ENCODE measurements at regions not wholly inside any gene's neighbourhood (a gene's known extent, or its start where the extent isn't known, plus 50 kb on each side); places are given as distances from the start of the nearest gene placed in this dataset.

DNA sequence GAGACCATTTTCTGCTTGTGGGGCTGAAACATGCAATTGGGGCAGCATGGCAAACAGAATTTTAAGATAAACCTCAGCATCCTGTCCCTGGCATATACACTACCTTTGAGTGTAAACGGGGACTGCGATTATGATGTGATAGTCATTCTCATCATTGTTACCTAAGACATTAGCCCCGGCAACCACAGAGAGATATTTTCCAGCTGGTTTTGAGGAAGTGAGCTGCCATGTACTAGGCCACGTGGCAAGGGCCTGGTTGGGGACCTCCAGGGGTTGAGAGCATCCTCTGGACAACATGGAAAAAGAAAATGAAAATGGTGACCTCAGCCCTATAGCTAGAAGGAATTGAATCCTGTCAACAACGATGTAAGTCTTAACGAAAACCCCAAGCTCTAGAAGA lies 623.6 kb upstream of the CDH18 start:
- no peak for DNase-seq

- no peak for DNase-seq
Measured at GRCh38 chr5:20610681-20611080, 622.7 kb upstream of the CDH18 start.

DNA sequence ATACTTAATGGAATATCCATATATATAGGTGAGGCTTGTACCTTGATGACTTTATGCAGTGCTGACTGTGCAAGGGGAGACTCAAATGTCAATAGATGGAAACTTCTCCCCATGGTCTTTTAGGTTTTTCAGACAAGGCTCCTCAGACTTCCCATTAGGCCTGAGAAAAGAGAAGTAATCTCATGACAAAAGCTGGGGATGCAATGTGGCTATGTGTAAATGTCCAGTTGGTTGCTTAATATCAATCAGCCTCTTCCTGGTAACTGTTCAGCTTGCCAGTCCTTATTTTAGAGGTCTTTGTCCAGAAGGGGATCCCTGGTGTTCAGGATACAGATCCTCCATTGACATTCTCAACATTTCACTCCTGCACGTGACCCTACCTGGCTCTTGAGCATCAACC lies 621.1 kb upstream of the CDH18 start:
- DNase-seq = no peak

GRCh38 chr5:20608567-20608966 lies 620.6 kb upstream of the CDH18 start:
- DNase-seq = no peak

- no peak for DNase-seq
Measured at GRCh38 chr5:20605732-20606525, 617.9 kb upstream of the CDH18 start.

- DNase-seq = no peak
Measured at GRCh38 chr5:20604992-20605391, 617.0 kb upstream of the CDH18 start.

GRCh38 chr5:20601678-20602100 lies 613.7 kb upstream of the CDH18 start:
- no peak for DNase-seq

GRCh38 chr5:20590356-20590755 lies 602.4 kb upstream of the CDH18 start:
- DNase-seq = no peak

GRCh38 chr5:20575571-20575970 lies 587.6 kb upstream of the CDH18 start:
- no peak for DNase-seq

GRCh38 chr5:20574576-20574975 lies 586.6 kb upstream of the CDH18 start:
- no peak for DNase-seq

DNA sequence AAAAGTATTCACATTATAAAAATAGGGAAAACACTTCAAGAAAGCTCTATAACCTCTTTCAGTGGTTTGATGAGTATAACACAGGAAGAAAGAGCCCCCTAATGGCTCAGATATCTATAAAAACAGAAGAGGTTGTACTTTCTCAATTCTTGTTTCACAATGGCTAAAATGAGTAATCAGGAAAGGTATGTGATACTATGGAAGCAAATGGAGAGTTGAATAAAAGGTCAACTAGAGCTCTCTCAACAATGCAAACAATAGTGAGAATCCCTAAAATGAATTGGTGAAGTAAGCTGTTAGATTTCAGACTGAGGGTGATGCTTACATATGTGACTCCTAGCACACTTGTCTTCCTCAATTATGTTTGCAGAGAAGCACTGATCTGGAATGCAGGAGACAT lies 584.6 kb upstream of the CDH18 start:
- no peak for DNase-seq

DNA sequence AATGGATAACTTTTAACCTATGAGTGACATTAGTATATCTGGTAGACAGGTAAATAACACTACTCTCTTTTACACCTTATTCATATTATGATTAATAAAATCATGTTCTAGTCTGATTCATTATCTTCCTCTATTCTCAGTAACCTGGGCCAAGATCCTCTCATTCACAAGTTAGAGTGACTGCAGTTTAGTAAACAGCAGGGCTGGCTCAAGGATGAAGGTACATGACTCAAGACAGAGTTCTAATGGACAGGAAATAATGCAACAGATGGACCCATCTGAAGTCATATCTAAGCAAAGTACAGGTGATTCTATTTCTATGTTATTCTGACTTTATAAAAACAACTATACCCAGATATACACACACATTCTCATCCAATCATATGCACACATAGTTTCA lies 582.5 kb upstream of the CDH18 start:
- no peak for DNase-seq

GRCh38 chr5:20562544-20562943 lies 574.5 kb upstream of the CDH18 start:
- DNase-seq = no peak

- DNase-seq = no peak
Measured at GRCh38 chr5:20559845-20560244, 571.8 kb upstream of the CDH18 start.

GRCh38 chr5:20556115-20556763 lies 568.2 kb upstream of the CDH18 start:
- DNase-seq = no peak

GRCh38 chr5:20555034-20555433 lies 567.0 kb upstream of the CDH18 start:
- no peak for DNase-seq

GRCh38 chr5:20554001-20554400 lies 566.0 kb upstream of the CDH18 start:
- DNase-seq = no peak

DNA sequence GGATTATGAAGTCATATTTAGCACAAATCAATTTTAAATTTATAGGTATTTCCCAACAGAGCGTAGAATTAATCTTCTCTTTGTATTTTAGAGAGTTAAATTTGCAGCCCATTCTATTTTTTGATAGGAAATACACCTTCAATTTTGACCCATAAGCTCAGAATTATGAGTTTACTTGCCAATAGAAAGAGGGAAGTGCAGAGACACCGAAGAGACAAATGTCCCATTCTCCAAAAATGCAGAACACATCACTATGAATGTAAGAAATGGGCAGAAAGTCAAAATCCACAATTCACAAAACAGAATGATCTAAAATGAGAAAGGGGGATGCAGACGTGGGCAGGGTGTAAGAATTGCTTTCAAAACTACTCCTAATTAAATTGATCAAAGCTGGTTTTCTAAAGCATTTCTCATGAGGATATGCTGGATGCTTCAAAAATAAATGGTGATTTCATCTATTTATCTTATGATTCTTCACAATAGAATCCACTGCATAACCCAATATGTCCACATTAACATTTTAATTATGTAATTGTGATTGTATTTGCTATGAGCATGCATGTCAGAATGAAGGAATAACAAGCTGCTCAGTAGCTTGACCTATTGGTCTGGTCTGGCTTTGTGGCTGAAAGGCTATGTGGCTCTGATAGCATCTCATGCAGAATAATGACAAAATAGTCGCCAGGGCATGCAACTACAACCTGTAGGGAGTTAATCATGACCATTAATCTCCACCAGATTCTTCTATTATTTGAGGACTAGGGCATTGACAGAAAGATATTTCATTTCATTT lies 550.1 kb upstream of the CDH18 start:
- no peak for DNase-seq

GRCh38 chr5:20536813-20537212 lies 548.8 kb upstream of the CDH18 start:
- no peak for DNase-seq

DNA sequence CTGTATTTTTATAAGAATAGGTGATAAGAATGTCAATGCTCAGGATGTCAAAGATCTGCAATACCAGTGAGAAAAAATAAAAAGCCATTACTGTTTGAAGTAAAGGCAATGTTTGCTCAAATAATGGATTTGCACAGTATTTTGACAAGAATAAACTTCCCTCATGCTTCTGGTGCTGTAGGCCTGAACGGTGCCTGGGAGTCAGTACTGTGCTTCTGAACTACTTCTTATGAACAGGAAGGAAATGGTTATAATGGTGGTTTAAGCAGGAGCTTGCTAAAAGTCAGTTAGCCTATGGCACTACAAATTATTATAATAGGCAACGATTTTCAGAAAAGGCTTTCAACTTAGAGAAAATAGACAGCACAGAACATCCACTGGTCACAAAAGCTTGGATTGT lies 548.3 kb upstream of the CDH18 start:
- peak; percentile 56 for DNase-seq

DNA sequence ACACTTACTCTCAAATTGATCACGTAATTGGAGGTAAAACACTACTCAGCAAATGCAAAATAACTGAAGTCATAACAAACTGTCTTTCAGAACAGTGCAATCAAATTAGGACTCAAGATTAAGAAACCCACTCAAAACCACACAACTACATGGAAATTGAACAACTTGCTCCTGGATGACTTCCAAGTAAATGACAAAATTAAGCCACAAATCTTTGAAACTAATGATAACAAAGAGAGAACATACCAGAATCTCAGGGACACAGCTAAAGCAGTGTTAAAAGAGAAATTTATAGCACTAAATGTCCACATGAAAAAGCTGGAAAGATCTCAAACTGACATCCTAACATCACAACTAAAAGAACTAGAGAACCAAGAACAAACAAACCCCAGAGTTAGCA lies 540.5 kb upstream of the CDH18 start:
- no peak for DNase-seq

DNA sequence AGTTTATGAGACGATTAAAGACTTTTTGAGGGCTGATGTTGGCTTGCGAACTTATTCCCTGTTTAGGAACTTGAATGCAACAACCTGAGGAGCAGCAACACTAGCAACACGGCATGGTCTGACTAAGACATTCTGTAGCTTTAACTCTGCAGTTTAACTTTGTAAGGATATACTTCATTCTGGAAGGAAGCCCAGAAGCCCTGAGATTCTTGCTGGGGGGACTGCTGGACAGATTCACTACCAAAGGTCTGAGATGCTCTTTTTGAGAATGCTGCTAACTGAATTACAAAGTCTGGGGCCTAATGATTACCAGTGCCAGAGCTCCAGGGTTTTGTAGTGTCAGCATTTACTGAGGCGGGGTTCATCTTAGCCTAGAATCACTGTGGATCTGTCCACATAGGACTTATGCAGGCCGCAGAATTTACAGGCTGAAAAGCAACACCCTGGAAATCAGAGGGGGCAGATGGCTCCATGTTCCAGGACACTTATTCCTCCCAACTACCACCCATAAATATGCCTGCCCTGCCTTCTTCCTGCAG lies 537.1 kb upstream of the CDH18 start:
- no peak for DNase-seq

- no peak for DNase-seq
Measured at GRCh38 chr5:20522905-20523482, 535.0 kb upstream of the CDH18 start.
